SU-DHL-6 (cell line): ENCODE measurements at regions not wholly inside any gene's neighbourhood (a gene's known extent, or its start where the extent isn't known, plus 50 kb on each side); places are given as distances from the start of the nearest gene placed in this dataset.
A peak's percentile ranks its signal among the peaks of the same experiment; 100 is the strongest.

Source experiments
- H2AFZ ChIP-seq: fragments of 200-600 bp; sonication (generic); 2 replicates; pipeline ENCODE4 v1.6.1; 2014; ENCODE audit warnings: low read depth, mild to moderate bottlenecking, moderate library complexity, mixed read lengths, antibody characterized with exemption, low read length; ENCODE audit not compliant: severe bottlenecking
- H3F3A ChIP-seq: fragments of 200-600 bp; shearing (Covaris generic); 2 replicates; pipeline ENCODE4 v1.6.0; 2016; ENCODE audit warnings: antibody characterized with exemption, mild to moderate bottlenecking; ENCODE audit not compliant: insufficient read depth
- H3K27ac ChIP-seq: fragments of 200-600 bp; sonication (generic); 2 replicates; pipeline ENCODE4 v1.5.1; 2016; ENCODE audit warnings: low read depth, mild to moderate bottlenecking, low read length, moderate library complexity, mixed read lengths
- H3K27me3 ChIP-seq: fragments of 200-600 bp; sonication (generic), shearing (Covaris generic); 2 replicates; pipeline ENCODE4 v1.6.0; 2014; ENCODE audit warnings: mild to moderate bottlenecking, low read length
- H3K36me3 ChIP-seq: fragments of 200-600 bp; sonication (generic); 2 replicates; pipeline ENCODE4 v1.6.1; 2014; ENCODE audit warnings: mild to moderate bottlenecking, low read length, mixed read lengths
- H3K4me2 ChIP-seq: fragments of 300-600, 200-600 bp; shearing (Covaris generic), sonication (generic); 2 replicates; pipeline ENCODE4 v1.6.0; 2014; ENCODE audit warnings: low read length, low read depth, mild to moderate bottlenecking; ENCODE audit not compliant: poor library complexity, severe bottlenecking
- H3K4me3 ChIP-seq: fragments of 200-600 bp; sonication (generic); 2 replicates; pipeline ENCODE4 v1.5.1; 2014; ENCODE audit warnings: antibody characterized with exemption, low read length, mild to moderate bottlenecking, mixed read lengths; ENCODE audit not compliant: insufficient read depth, poor library complexity, severe bottlenecking
- H3K79me2 ChIP-seq: fragments of 200-600 bp; sonication (generic); 2 replicates; pipeline ENCODE4 v1.6.1; 2014; ENCODE audit warnings: mild to moderate bottlenecking, low read length, moderate library complexity; ENCODE audit not compliant: insufficient read depth
- H3K9ac ChIP-seq: fragments of 200-600 bp; sonication (generic); 2 replicates; pipeline ENCODE4 v1.7.0; 2014; ENCODE audit warnings: mild to moderate bottlenecking, low read length
- H3K9me2 ChIP-seq: fragments of 200-600 bp; sonication (generic); replicated peaks from 2 replicates; pipeline ENCODE4 v1.6.1; 2014; ENCODE audit warnings: low read length; ENCODE audit not compliant: insufficient read depth
- H3K9me3 ChIP-seq: fragments of 200-600 bp; sonication (generic); 2 replicates; pipeline ENCODE4 v1.6.1; 2014; ENCODE audit warnings: low read length, mixed read lengths; ENCODE audit not compliant: insufficient read depth
- H4K20me1 ChIP-seq: fragments of 200-600 bp; sonication (generic); 2 replicates; pipeline ENCODE4 v1.6.1; 2014; ENCODE audit warnings: low read depth, mild to moderate bottlenecking, antibody characterized with exemption, low read length, moderate library complexity, mixed read lengths
- EZH2phosphoT487 ChIP-seq: fragments of 200-600 bp; sonication (generic), shearing (Covaris generic); conservative IDR thresholded peaks from 2 replicates; pipeline ENCODE4 v1.6.1; 2018; ENCODE audit warnings: mild to moderate bottlenecking, antibody characterized with exemption, low read length, moderate library complexity, mixed read lengths
- TF ChIP-seq, protein P1 (sequence below): fragments of 200-600 bp; sonication (generic); IDR thresholded peaks from one replicate; pipeline ENCODE4 v1.5.1; 2017; ENCODE audit warnings: antibody characterized with exemption, mild to moderate bottlenecking, low read length, moderate library complexity; ENCODE audit not compliant: insufficient read depth, poor library complexity, severe bottlenecking

DNA sequence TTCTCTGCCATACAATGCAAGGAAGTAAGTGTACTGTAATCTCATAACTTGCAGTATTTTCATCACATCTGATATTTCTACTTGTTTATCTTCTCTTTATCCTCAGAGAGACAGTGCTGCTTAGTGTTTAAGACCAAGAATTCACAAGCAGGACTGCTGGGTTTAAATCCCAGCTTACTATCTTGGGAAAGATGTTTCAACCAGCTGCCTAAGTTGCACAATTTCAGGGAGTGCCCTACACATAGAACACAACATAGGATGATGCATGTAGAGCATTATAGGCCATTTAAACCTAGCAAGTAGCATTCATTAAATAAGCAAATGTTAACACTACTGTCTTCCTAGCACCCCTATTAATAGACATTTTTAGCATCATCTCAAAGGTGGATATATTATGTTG, 205.2 kb upstream of the CEP162 start:
- no peaks in the 10 kb centered on the region for H3K9me3 ChIP-seq
- no peak overlapping the region for H3K9ac ChIP-seq
- no peak overlapping the region for H2AFZ ChIP-seq
- H3K36me3 ChIP-seq = no peaks in the 10 kb centered on the region
- no peaks in the 10 kb centered on the region for H3K9me2 ChIP-seq
- no peaks in the 10 kb centered on the region for H3K27me3 ChIP-seq
- no peak for TF ChIP-seq EZH2phosphoT487
- TF ChIP-seq, protein P1, sequence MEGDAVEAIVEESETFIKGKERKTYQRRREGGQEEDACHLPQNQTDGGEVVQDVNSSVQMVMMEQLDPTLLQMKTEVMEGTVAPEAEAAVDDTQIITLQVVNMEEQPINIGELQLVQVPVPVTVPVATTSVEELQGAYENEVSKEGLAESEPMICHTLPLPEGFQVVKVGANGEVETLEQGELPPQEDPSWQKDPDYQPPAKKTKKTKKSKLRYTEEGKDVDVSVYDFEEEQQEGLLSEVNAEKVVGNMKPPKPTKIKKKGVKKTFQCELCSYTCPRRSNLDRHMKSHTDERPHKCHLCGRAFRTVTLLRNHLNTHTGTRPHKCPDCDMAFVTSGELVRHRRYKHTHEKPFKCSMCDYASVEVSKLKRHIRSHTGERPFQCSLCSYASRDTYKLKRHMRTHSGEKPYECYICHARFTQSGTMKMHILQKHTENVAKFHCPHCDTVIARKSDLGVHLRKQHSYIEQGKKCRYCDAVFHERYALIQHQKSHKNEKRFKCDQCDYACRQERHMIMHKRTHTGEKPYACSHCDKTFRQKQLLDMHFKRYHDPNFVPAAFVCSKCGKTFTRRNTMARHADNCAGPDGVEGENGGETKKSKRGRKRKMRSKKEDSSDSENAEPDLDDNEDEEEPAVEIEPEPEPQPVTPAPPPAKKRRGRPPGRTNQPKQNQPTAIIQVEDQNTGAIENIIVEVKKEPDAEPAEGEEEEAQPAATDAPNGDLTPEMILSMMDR = no peak
- no peaks in the 10 kb centered on the region for H3F3A ChIP-seq
- no peaks in the 10 kb centered on the region for H4K20me1 ChIP-seq
- H3K4me2 ChIP-seq = no peak overlapping the region
- H3K79me2 ChIP-seq = no peaks in the 10 kb centered on the region
- no peak overlapping the region for H3K4me3 ChIP-seq
- H3K27ac ChIP-seq = no peak overlapping the region

GRCh38 chr6:84428300-84428907, 201.0 kb upstream of the CEP162 start:
- Histone ChIP-seq H3F3A (no peaks in the 10 kb centered on the region), H3K4me3 (no peak overlapping the region), H4K20me1 (no peaks in the 10 kb centered on the region), H3K36me3 (no peaks in the 10 kb centered on the region), H3K9ac (no peak overlapping the region), H3K4me2 (no peak overlapping the region), H2AFZ (no peak overlapping the region), H3K9me2 (no peaks in the 10 kb centered on the region), H3K79me2 (no peaks in the 10 kb centered on the region), H3K9me3 (no peaks in the 10 kb centered on the region), H3K27me3 (no peaks in the 10 kb centered on the region), H3K27ac (no peak overlapping the region)
- no peak for TF ChIP-seq EZH2phosphoT487
- TF ChIP-seq, protein P1 = peak; percentile 41

- H3K9me3 ChIP-seq = no peaks in the 10 kb centered on the region
- no peak overlapping the region for H3K4me2 ChIP-seq
- TF ChIP-seq, protein P1 = no peak
- TF ChIP-seq EZH2phosphoT487 = no peak
- H3K27me3 ChIP-seq = no peaks in the 10 kb centered on the region
- H3K4me3 ChIP-seq = no peak overlapping the region
- H3K36me3 ChIP-seq = no peaks in the 10 kb centered on the region
- H2AFZ ChIP-seq = no peak overlapping the region
- no peaks in the 10 kb centered on the region for H3F3A ChIP-seq
- no peak overlapping the region for H3K27ac ChIP-seq
- H3K9ac ChIP-seq = no peak overlapping the region
- H3K9me2 ChIP-seq = no peaks in the 10 kb centered on the region
- no peaks in the 10 kb centered on the region for H4K20me1 ChIP-seq
- H3K79me2 ChIP-seq = no peaks in the 10 kb centered on the region
Observed at GRCh38 chr6:84425971-84426705, 198.7 kb upstream of the CEP162 start.
